ENCODE measurements at regions not wholly inside any gene's neighbourhood (a gene's known extent, or its start where the extent isn't known, plus 50 kb on each side); places are given as distances from the start of the nearest gene placed in this dataset.

DNA sequence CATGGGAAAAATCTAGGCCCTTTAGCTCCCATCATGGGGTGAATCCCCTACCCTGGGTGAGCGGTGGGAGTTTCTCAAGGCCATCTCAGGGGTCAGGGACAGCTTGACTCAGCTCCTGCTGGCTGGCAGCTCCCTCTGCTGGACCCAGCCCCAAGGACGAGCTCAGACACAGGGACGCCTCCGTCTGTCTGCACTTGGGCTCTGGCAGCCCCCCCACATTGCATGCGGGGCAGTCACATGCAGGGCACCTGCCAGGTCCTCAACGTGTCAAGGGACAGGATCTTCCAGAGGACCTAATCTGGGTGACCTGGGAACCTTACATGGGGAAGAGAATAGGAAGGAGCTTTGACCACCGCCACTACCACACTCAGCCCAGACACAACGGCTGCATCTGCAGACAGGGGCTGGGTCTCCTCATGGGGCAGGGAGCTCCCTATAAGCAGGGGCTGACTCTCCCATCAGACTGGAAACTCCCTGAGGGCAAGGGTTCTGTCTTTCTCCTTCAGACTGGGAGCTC, 173.4 kb downstream of the MRPL14 start (continued):
- TF ChIP-seq, protein P1, sequence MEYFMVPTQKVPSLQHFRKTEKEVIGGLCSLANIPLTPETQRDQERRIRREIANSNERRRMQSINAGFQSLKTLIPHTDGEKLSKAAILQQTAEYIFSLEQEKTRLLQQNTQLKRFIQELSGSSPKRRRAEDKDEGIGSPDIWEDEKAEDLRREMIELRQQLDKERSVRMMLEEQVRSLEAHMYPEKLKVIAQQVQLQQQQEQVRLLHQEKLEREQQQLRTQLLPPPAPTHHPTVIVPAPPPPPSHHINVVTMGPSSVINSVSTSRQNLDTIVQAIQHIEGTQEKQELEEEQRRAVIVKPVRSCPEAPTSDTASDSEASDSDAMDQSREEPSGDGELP (CRISPR knock-in tag; IDR thresholded peaks at IDR 0.05; ENCODE audit: borderline replicate concordance): peak; percentile 26; the same call in 1 of the 2 replicates
- no peak for TF ChIP-seq ZNF165 (CRISPR knock-in tag; IDR thresholded peaks at IDR 0.05; ENCODE audit: borderline replicate concordance)
- TF ChIP-seq SMARCB1 (IDR thresholded peaks at IDR 0.05; ENCODE audit: insufficient read length, low read depth): no peak
- TF ChIP-seq, protein P2, sequence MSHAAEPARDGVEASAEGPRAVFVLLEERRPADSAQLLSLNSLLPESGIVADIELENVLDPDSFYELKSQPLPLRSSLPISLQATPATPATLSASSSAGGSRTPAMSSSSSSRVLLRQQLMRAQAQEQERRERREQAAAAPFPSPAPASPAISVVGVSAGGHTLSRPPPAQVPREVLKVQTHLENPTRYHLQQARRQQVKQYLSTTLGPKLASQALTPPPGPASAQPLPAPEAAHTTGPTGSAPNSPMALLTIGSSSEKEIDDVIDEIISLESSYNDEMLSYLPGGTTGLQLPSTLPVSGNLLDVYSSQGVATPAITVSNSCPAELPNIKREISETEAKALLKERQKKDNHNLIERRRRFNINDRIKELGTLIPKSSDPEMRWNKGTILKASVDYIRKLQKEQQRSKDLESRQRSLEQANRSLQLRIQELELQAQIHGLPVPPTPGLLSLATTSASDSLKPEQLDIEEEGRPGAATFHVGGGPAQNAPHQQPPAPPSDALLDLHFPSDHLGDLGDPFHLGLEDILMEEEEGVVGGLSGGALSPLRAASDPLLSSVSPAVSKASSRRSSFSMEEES (CRISPR knock-in tag; IDR thresholded peaks at IDR 0.05): no peak
- TF ChIP-seq FOS (IDR thresholded peaks at IDR 0.05; ENCODE audit: extremely low read depth, insufficient read length): no peak
- TF ChIP-seq, protein P3, sequence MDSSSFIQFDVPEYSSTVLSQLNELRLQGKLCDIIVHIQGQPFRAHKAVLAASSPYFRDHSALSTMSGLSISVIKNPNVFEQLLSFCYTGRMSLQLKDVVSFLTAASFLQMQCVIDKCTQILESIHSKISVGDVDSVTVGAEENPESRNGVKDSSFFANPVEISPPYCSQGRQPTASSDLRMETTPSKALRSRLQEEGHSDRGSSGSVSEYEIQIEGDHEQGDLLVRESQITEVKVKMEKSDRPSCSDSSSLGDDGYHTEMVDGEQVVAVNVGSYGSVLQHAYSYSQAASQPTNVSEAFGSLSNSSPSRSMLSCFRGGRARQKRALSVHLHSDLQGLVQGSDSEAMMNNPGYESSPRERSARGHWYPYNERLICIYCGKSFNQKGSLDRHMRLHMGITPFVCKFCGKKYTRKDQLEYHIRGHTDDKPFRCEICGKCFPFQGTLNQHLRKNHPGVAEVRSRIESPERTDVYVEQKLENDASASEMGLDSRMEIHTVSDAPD (CRISPR knock-in tag; IDR thresholded peaks at IDR 0.05): no peak
- no peak for TF ChIP-seq HDGF (IDR thresholded peaks at IDR 0.05)
- no peak for TF ChIP-seq JUNB (CRISPR knock-in tag; conservative IDR thresholded peaks at IDR 0.05)
- TF ChIP-seq ILF3 (IDR thresholded peaks at IDR 0.05; ENCODE audit: borderline replicate concordance): no peak
- TF ChIP-seq PYGO2 (tag; IDR thresholded peaks at IDR 0.05): no peak
- no peak for TF ChIP-seq PHF8 (IDR thresholded peaks at IDR 0.05; ENCODE audit: borderline replicate concordance, low read length)
- TF ChIP-seq, protein P4, sequence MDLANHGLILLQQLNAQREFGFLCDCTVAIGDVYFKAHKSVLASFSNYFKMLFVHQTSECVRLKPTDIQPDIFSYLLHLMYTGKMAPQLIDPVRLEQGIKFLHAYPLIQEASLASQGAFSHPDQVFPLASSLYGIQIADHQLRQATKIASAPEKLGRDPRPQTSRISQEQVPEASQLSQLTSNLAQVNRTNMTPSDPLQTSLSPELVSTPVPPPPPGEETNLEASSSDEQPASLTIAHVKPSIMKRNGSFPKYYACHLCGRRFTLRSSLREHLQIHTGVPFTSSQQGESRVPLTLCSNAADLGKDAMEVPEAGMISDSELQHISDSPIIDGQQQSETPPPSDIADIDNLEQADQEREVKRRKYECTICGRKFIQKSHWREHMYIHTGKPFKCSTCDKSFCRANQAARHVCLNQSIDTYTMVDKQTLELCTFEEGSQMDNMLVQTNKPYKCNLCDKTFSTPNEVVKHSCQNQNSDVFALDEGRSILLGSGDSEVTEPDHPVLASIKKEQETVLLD (IDR thresholded peaks at IDR 0.05): no peak
- no peak for TF ChIP-seq ZNF583 (CRISPR knock-in tag; IDR thresholded peaks at IDR 0.05)
- TF ChIP-seq, protein P5, sequence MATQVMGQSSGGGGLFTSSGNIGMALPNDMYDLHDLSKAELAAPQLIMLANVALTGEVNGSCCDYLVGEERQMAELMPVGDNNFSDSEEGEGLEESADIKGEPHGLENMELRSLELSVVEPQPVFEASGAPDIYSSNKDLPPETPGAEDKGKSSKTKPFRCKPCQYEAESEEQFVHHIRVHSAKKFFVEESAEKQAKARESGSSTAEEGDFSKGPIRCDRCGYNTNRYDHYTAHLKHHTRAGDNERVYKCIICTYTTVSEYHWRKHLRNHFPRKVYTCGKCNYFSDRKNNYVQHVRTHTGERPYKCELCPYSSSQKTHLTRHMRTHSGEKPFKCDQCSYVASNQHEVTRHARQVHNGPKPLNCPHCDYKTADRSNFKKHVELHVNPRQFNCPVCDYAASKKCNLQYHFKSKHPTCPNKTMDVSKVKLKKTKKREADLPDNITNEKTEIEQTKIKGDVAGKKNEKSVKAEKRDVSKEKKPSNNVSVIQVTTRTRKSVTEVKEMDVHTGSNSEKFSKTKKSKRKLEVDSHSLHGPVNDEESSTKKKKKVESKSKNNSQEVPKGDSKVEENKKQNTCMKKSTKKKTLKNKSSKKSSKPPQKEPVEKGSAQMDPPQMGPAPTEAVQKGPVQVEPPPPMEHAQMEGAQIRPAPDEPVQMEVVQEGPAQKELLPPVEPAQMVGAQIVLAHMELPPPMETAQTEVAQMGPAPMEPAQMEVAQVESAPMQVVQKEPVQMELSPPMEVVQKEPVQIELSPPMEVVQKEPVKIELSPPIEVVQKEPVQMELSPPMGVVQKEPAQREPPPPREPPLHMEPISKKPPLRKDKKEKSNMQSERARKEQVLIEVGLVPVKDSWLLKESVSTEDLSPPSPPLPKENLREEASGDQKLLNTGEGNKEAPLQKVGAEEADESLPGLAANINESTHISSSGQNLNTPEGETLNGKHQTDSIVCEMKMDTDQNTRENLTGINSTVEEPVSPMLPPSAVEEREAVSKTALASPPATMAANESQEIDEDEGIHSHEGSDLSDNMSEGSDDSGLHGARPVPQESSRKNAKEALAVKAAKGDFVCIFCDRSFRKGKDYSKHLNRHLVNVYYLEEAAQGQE (IDR thresholded peaks at IDR 0.05; ENCODE audit: borderline replicate concordance): peak; percentile 80
- TF ChIP-seq, protein P5 (CRISPR knock-in tag; IDR thresholded peaks at IDR 0.05; ENCODE audit: low read depth): no peak
- TF ChIP-seq POLR2AphosphoS5 (IDR thresholded peaks at IDR 0.05; ENCODE audit: control insufficient read depth, insufficient read depth, low read depth, low read length): no peak

Measured in K562 (cell line).